HEK293T (cell line): ENCODE measurements at regions not wholly inside any gene's neighbourhood (a gene's known extent, or its start where the extent isn't known, plus 50 kb on each side); places are given as distances from the start of the nearest gene placed in this dataset.

Experiments
- ARNT ChIP-seq: fragments of 450-650 bp; IDR thresholded peaks from 2 replicates; pipeline ENCODE4 v1.6.1; 2017; ENCODE audit warnings: mild to moderate bottlenecking
- BHLHE40 ChIP-seq: fragments of 450-650 bp; IDR thresholded peaks from 2 replicates; pipeline ENCODE4 v1.6.1; 2016; ENCODE audit warnings: mild to moderate bottlenecking, moderate library complexity, borderline replicate concordance
- CTBP1 ChIP-seq: fragments of 450-650 bp; IDR thresholded peaks from 2 replicates; pipeline ENCODE4 v1.6.1; 2016; ENCODE audit warnings: borderline replicate concordance
- ELF4 ChIP-seq: fragments of 450-650 bp; IDR thresholded peaks from 2 replicates; pipeline ENCODE4 v1.6.1; 2017; ENCODE audit warnings: antibody characterized with exemption
- FOXA1 ChIP-seq: fragments of 450-650 bp; IDR thresholded peaks from 2 replicates; pipeline ENCODE4 v1.6.1; 2016; ENCODE audit warnings: mild to moderate bottlenecking
- FOXK2 ChIP-seq: fragments of 450-650 bp; IDR thresholded peaks from 2 replicates; pipeline ENCODE4 v1.6.1; 2016; ENCODE audit warnings: mild to moderate bottlenecking
- FOXM1 ChIP-seq: fragments of 450-650 bp; IDR thresholded peaks from 2 replicates; pipeline ENCODE4 v1.6.1; 2017; ENCODE audit warnings: mild to moderate bottlenecking, borderline replicate concordance
- HDGF ChIP-seq: fragments of 450-650 bp; IDR thresholded peaks from 2 replicates; pipeline ENCODE4 v1.6.1; 2017; ENCODE audit warnings: antibody characterized with exemption, borderline replicate concordance
- LEF1 ChIP-seq: fragments of 450-650 bp; IDR thresholded peaks from 2 replicates; pipeline ENCODE4 v1.6.1; 2017; ENCODE audit warnings: mild to moderate bottlenecking, borderline replicate concordance
- PKNOX1 ChIP-seq: fragments of 450-650 bp; IDR thresholded peaks from 2 replicates; pipeline ENCODE4 v1.6.1; 2016
- SP1 ChIP-seq: fragments of 450-650 bp; IDR thresholded peaks from 2 replicates; pipeline ENCODE4 v1.6.1; 2017
- SUZ12 ChIP-seq: fragments of 450-650 bp; IDR thresholded peaks from 2 replicates; pipeline ENCODE4 v1.6.1; 2016; ENCODE audit warnings: mild to moderate bottlenecking
- ZNF384 ChIP-seq: fragments of 450-650 bp; IDR thresholded peaks from 2 replicates; pipeline ENCODE4 v1.6.1; 2016

- TF ChIP-seq CTBP1: no peak
- no peak for TF ChIP-seq SP1
- TF ChIP-seq ZNF384: no peak
- TF ChIP-seq ARNT: no peak
- no peak for TF ChIP-seq FOXM1
- no peak for TF ChIP-seq SUZ12
- TF ChIP-seq FOXK2: no peak
- TF ChIP-seq FOXA1: no peak
- no peak for TF ChIP-seq BHLHE40
- no peak for TF ChIP-seq ELF4
- TF ChIP-seq LEF1: no peak
- no peak for TF ChIP-seq HDGF
- no peak for TF ChIP-seq PKNOX1
Measured at GRCh38 chr3:157999246-157999645, 107.0 kb downstream of the SHOX2 start.
